HG03571 (cell line): ENCODE measurements at regions not wholly inside any gene's neighbourhood (a gene's known extent, or its start where the extent isn't known, plus 50 kb on each side); places are given as distances from the start of the nearest gene placed in this dataset.

Experiments
- ATAC-seq: cut with Tn5 transposase; IDR thresholded peaks from one replicate; pipeline ENCODE4 v1.9.1; 2021; ENCODE audit not compliant: unreplicated experiment

- no peak for ATAC-seq
Measured at GRCh38 chr14:76929927-76930326, 98.6 kb downstream of the IRF2BPL start.

GRCh38 chr14:76927971-76928700 lies 100.4 kb downstream of the IRF2BPL start:
- ATAC-seq: no peak

GRCh38 chr14:76926521-76927251 lies 100.5 kb downstream of the LRRC74A start:
- peak; percentile 55 for ATAC-seq

- ATAC-seq: no peak
Measured at GRCh38 chr14:76925097-76925441, 98.9 kb downstream of the LRRC74A start.

- ATAC-seq: no peak
Measured at GRCh38 chr14:76924371-76925096, 98.3 kb downstream of the LRRC74A start.

GRCh38 chr14:76923431-76924370 lies 97.5 kb downstream of the LRRC74A start:
- no peak for ATAC-seq

- no peak for ATAC-seq
Measured at GRCh38 chr14:76922584-76922983, 96.4 kb downstream of the LRRC74A start.

GRCh38 chr14:76922092-76922491 lies 95.9 kb downstream of the LRRC74A start:
- ATAC-seq: no peak

GRCh38 chr14:76921088-76921399 lies 94.8 kb downstream of the LRRC74A start:
- ATAC-seq: no peak

GRCh38 chr14:76920331-76921087 lies 94.3 kb downstream of the LRRC74A start:
- ATAC-seq: no peak

GRCh38 chr14:76919431-76920330 lies 93.5 kb downstream of the LRRC74A start:
- ATAC-seq: peak; percentile 49
